Motor neuron (in vitro differentiated cells): ENCODE measurements at regions not wholly inside any gene's neighbourhood (a gene's known extent, or its start where the extent isn't known, plus 50 kb on each side); places are given as distances from the start of the nearest gene placed in this dataset.

Source experiments
- ATAC-seq, 8 experiments: fragments of 200-7000 bp; cut with Tn5 transposase; replicated peaks in 6 of 8; 2 replicates each; pipeline ENCODE4 v1.8.0; 2021; ENCODE audit warnings: mild to moderate bottlenecking in 8 of 8, moderate library complexity in 8 of 8
- H3K27ac ChIP-seq, 2 donors: fragments of 250-450 bp; sonication (Bioruptor Pico); 2 replicates each; pipeline ENCODE4 v1.9.0; 2021; ENCODE audit warnings: antibody characterized with exemption in 2 of 2, mild to moderate bottlenecking in 2 of 2, moderate library complexity in 1 of 2
- H3K4me1 ChIP-seq, 2 donors: fragments of 250-450 bp; sonication (Bioruptor Pico); replicated peaks in 1 of 2; 2 replicates each; pipeline ENCODE4 v1.6.1; 2021; ENCODE audit warnings: antibody characterized with exemption in 2 of 2, mild to moderate bottlenecking in 2 of 2, moderate library complexity in 1 of 2
- H3K4me3 ChIP-seq, 5 donors: fragments of 250-450 bp; sonication (Bioruptor Pico); 2 replicates each; pipeline ENCODE4 v1.9.0; 2021; ENCODE audit warnings: antibody characterized with exemption in 5 of 5, mild to moderate bottlenecking in 5 of 5, moderate library complexity in 4 of 5
- WGBS, 10 experiments: fragments of 450-650 bp; shearing (Covaris generic); methylation state at CpG; one replicate each; pipeline ENCODE4 v1.0.0; 2022; 5-methylcytosine and 5-hydroxymethylcytosine counted together
- in situ Hi-C, 9 experiments: fragments of 400-800 bp; cut with MboI; loops; one replicate each; pipeline ENCODE4 v1.15.0; 2021; ENCODE audit warnings: low sequenced_read_pairs in 9 of 9, low pct_unique_long_range_greater_than_20kb in 2 of 9; ENCODE audit not compliant: unreplicated experiment in 9 of 9

DNA sequence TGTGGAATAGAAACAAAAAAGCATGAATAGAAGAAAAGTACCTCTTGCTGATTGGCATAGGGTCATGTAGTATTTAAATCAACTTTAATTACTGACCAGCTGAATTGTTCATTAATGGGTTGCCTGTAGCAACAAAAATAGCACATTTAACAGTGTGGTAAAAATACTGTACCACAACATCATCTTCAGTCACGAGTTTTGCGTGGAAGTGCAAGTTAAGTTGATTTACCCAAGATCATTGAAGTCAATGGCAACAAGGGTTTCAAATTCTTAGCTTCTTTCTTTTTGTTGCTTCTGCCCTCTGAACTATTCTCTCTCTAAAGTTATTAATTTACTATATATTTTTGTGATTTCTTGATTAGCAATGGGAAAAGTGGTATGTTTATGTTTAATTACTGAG lies 526.6 kb downstream of the C4orf33 start:
- Histone ChIP-seq H3K4me3 (no peak overlapping the region), H3K4me1 (no peaks in the 10 kb centered on the region), H3K27ac (no peak overlapping the region)
- in situ Hi-C loops = no loop called here
- 7 to 100% (median 85%) methylated on average over 1 to 2 of the region's 2 CpGs; no CpG with 5 or more reads in 2 of the 10 experiments for WGBS, 10 experiments
- no peak for ATAC-seq

DNA sequence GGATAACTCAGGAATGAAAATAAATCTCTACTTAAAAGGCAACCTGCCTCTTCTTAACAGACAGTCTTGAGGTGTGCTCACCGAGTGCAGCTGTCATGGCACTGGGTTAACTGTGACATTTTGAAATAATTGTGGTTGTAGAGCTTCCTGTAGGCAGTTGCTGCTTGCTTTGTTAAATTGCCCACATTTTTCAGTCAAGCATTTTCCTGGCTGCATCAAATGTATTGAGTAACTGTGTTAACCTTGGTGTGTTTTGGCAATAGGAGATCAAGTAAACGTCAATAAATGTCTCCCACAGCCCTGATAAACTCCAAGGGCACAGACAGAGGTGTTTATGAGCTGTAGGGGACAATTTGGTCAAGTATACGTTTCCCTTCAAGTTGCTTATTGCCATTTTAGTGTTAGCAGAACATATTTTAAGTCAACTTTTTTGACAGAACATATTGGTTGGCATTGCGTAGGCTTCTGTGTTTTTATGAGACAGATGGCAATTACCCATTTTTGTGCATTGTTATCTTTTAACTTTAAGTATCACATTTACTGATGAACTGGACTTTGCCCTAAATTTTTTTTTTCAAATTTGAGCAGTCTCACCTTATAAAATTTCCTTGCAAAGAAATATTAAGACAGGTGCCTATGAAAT lies 527.4 kb downstream of the C4orf33 start:
- H3K4me1 ChIP-seq = no peaks in the 10 kb centered on the region
- 0 to 100% (median 60%) methylated on average over 1 to 3 of the region's 4 CpGs for WGBS, 10 experiments
- H3K4me3 ChIP-seq = no peak overlapping the region
- no peak overlapping the region for H3K27ac ChIP-seq
- in situ Hi-C loops = no loop called here
- ATAC-seq = no peak

DNA sequence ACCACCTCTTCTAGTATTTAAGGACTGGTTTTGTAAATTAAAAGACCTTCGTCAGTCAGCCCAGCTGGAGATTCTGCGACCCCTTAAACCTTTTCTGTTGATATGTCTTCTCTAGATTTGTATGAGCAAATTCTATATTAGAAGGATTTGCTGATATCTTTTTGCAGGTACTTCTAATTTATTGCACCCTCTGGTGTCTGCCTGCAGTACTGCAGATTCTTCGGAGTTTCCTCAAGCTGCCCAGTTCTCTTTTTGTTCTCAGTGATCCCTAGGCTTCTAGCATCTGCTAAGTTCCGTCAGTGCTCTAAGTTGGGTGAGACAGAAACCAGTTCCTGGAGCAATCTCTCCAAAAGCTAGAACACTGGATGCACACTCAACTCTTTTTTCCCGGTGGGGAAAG lies 545.2 kb downstream of the C4orf33 start:
- Histone ChIP-seq H3K27ac (no peak overlapping the region), H3K4me1 (no peaks in the 10 kb centered on the region), H3K4me3 (no peak overlapping the region)
- 0 to 84% (median 32%) methylated on average over 1 to 5 of the region's 5 CpGs for WGBS, 10 experiments
- ATAC-seq = peak in 2 of 8 experiments; percentile 28 to 44
- in situ Hi-C loops = loop anchor here in 2 of 9 experiments (10.0 to 25.0 kb wide), 2 partner anchors 254 to 276 kb away; no protein-coding TSS in a partner anchor

DNA sequence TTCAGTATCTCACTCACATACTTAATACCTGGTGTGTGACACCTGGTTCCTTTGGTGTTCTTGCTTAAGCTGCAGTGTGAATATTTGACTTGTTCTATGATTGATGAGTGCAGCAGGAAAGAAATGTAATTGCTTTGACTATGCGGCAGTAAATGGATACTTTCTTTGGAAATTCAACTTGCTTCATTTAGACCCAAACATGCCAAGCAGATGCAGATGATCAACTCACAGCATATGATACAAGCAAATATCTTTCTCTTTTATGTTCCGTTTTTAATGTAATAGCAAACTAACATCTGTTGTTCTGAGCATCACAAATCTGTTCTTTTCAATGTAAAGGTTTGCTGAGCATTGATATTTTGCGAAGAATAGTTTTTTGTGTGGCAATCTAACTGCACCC lies 549.5 kb downstream of the C4orf33 start:
- no peaks in the 10 kb centered on the region for H3K4me1 ChIP-seq
- no peak for ATAC-seq
- in situ Hi-C loops = loop anchor here in 2 of 9 experiments (10.0 to 25.0 kb wide), 2 partner anchors 258 to 281 kb away; no protein-coding TSS in a partner anchor
- WGBS, 10 experiments = 3 to 100% (median 65%) methylated on average over 1 to 3 of the region's 3 CpGs; no CpG with 5 or more reads in 2 of the 10 experiments
- H3K27ac ChIP-seq = no peak overlapping the region
- no peak overlapping the region for H3K4me3 ChIP-seq

DNA sequence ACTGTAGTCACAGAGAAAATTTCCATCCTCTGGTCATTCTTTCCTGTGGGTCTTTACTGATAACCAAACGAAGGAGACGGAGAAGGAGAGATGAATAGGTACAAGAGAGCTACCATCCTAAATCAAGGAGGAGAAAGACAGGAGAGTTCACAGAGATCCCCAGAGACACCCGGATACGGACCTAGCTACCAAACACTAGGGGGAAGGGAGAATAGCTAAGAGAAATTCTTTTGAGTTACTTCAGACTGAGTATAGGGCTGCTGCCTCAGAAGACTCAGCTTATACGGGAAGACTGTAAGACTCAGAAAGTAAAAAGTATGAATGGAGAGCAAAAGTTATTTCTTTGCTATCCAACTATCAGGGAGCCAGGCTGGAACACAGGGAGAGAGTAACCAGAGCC lies 572.1 kb downstream of the C4orf33 start:
- Histone ChIP-seq H3K4me1 (no peaks in the 10 kb centered on the region), H3K4me3 (no peak overlapping the region), H3K27ac (no peak overlapping the region)
- 0 to 100% (median 77%) methylated on average over 1 to 5 of the region's 5 CpGs; no CpG with 5 or more reads in 1 of the 10 experiments for WGBS, 10 experiments
- ATAC-seq = no peak
- in situ Hi-C loops = no loop called here

DNA sequence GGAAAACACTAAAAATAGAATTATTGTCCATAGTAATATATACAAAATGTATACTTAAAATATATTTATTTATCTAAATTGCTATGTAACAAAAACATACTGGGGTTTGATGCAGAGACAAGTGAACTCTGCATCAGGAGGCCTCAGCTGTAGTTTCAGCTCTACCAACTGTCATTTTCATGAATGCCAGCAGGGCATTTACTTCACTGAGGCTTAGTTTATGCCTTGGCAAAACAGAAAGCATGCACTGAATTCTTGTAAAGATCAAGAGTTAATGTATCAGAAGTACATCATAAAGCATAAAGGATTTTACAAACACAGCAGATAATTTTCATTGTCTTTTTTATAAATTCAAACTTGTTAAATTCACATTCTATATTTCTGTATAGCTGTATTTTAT lies 577.0 kb downstream of the C4orf33 start:
- H3K27ac ChIP-seq = no peak overlapping the region
- H3K4me3 ChIP-seq = no peak overlapping the region
- no peaks in the 10 kb centered on the region for H3K4me1 ChIP-seq
- in situ Hi-C loops = no loop called here
- ATAC-seq = no peak

DNA sequence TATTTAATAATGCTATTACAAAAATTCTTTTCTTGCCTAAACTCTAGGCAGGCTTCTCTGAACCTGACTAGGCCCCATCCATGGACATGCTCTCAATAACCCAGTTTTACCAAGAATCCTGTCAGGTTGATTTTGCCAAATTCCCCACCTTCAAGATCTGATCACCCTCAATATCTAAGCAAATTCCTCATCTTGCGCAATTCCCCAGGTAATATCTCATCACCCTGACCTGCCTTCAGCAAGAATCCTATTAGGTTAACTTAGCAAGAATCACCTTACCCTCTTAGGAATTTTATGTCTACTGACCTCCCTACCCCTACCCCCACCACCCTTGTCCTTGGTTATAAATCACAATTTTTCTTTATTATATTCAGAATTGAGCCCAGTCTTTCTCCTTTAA lies 579.1 kb downstream of the C4orf33 start:
- in situ Hi-C loops = no loop called here
- Histone ChIP-seq H3K4me3 (no peak overlapping the region), H3K4me1 (no peaks in the 10 kb centered on the region), H3K27ac (no peak overlapping the region)
- no peak for ATAC-seq
- WGBS, 10 experiments = 0 to 100% (median 92%) methylated on average over 1 of the region's 1 CpG; no CpG with 5 or more reads in 3 of the 10 experiments

DNA sequence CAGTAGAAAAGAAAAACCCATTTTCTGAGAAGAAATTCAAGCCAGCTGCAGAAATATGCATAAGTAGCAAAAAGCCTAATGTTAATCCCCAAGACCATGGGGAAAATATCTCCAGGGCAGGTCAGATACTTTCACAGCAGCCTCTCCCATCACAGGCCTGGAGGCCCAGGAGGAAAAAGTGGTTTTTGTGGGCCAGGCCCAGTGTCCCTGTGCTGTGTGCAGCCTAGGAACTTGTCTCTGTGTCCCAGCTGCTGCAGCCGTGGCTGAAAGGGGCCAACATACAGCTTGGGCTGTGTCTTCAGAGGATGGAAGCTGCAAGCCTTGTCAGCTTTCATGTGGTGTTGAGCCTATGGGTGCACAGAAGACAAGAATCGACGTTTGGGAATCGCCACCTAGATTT lies 581.0 kb downstream of the C4orf33 start:
- Histone ChIP-seq H3K4me3 (no peak overlapping the region), H3K27ac (no peak overlapping the region), H3K4me1 (no peaks in the 10 kb centered on the region)
- 0 to 100% (median 83%) methylated on average over 1 to 4 of the region's 4 CpGs; no CpG with 5 or more reads in 4 of the 10 experiments for WGBS, 10 experiments
- in situ Hi-C loops = no loop called here
- no peak for ATAC-seq

DNA sequence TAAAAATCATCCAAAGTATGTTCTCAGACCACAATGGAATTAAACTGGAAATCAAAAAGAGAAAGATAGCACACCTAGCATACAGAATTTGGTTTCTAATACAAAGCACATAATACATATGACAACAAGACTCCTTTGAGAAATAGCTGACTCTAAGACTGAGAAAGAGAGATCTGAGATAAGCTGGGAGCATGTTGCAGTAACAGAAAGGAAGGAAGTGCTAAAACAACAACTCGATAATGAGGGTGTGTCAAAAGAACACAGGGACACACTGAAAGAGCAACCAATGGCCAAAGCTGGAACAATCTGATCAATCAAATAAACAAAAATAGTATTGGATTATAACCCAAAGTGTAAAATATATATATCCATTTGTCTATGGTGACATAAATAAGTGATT lies 586.6 kb downstream of the C4orf33 start:
- ATAC-seq = no peak
- in situ Hi-C loops = no loop called here
- no peak overlapping the region for H3K4me3 ChIP-seq
- no peak overlapping the region for H3K27ac ChIP-seq
- 0 to 100% (median 50%) methylated on average over 1 of the region's 1 CpG; no CpG with 5 or more reads in 3 of the 10 experiments for WGBS, 10 experiments
- H3K4me1 ChIP-seq = no peaks in the 10 kb centered on the region

DNA sequence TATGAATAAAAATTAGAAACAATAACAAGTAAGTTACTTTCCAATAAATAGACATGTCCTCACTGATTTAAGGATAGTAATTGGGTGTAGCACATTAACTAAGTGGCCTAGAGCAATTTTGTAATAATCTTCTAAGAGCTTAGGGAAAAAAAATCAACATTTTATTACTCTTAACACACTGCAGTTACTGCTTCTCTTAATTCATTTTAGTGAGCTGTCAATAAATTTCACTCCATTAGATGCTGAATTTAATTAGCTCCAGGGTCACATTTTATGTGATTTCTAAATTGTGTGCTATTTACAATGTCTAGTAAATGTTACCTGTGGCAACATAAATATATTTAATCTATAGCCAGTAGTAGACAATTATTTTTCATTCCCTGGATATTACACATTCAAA lies 612.0 kb downstream of the C4orf33 start:
- in situ Hi-C loops = no loop called here
- peak in 3 of 8 experiments; percentile 20 to 76 (median 69) for ATAC-seq
- no peak overlapping the region for H3K4me3 ChIP-seq
- no peak overlapping the region for H3K27ac ChIP-seq
- H3K4me1 ChIP-seq = peaks cover 0 to 8% of the 10 kb centered on the region in 2 donors

DNA sequence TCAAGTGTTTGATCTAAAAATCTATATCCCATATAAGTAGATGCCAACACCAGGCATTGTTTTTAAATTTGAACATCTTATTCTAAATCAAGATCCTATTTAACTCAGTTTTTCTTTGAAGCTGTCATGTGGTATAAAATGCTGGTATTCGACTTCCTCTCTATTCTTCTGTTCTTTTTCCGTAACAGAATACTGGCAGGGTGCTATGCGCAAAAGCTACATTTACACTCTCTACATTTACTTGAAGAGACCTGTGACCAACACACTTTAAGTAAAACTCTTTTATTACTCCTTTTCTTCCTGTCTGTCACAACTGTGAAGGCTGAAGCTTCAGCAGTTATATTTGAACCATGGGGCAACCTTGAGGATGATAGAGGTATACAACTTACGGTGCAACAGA lies 612.8 kb downstream of the C4orf33 start:
- peaks cover 0 to 8% of the 10 kb centered on the region in 2 donors for H3K4me1 ChIP-seq
- ATAC-seq = no peak
- 10 to 100% (median 74%) methylated on average over 1 to 4 of the region's 4 CpGs; no CpG with 5 or more reads in 1 of the 10 experiments for WGBS, 10 experiments
- no peak overlapping the region for H3K27ac ChIP-seq
- no peak overlapping the region for H3K4me3 ChIP-seq
- in situ Hi-C loops = no loop called here

DNA sequence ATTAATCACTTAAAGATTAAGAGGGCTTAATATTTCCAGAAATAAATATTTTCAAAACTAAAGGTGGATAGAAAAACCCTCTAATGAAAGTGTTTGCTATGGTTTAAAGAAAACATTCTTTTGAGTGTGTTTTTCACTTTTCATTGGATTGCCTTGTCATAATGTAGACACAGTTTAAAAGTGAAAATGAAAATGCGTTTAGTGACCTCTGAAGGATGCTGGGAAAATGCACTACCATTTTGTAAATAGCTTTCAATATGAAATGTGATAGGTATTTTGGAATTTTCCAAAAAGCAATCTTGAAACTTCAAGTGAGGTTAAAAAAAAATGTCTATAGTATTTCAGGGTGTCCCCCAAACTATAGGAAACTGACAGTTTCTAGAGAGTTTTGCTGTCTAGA lies 642.2 kb downstream of the C4orf33 start:
- no peaks in the 10 kb centered on the region for H3K4me1 ChIP-seq
- no peak for ATAC-seq
- 0 to 100% (median 49%) methylated on average over 1 of the region's 1 CpG; no CpG with 5 or more reads in 2 of the 10 experiments for WGBS, 10 experiments
- no peak overlapping the region for H3K27ac ChIP-seq
- in situ Hi-C loops = no loop called here
- H3K4me3 ChIP-seq = no peak overlapping the region

DNA sequence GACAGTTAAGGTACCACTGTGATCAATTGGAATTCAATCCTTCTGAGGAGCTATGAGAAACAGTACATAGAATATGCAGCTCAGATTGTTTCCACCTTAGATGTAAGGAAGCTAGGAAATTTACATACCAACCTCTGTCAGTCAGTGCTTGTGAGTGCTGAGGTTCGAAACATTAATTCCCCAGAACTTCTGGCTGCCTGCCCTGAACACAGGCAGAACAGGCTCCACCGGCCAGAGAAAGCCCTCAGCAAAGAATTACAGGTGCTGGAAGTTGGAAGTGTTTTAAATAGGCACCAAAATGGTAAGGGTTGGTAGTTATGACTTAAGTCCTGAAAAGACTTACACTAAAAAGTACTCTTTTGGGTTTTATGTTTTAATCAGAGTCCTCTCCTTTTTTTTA lies 651.8 kb downstream of the C4orf33 start:
- 0 to 100% (median 44%) methylated on average over 1 to 2 of the region's 2 CpGs; no CpG with 5 or more reads in 3 of the 10 experiments for WGBS, 10 experiments
- Histone ChIP-seq H3K4me3 (no peak overlapping the region), H3K27ac (no peak overlapping the region), H3K4me1 (no peaks in the 10 kb centered on the region)
- in situ Hi-C loops = no loop called here
- no peak for ATAC-seq

DNA sequence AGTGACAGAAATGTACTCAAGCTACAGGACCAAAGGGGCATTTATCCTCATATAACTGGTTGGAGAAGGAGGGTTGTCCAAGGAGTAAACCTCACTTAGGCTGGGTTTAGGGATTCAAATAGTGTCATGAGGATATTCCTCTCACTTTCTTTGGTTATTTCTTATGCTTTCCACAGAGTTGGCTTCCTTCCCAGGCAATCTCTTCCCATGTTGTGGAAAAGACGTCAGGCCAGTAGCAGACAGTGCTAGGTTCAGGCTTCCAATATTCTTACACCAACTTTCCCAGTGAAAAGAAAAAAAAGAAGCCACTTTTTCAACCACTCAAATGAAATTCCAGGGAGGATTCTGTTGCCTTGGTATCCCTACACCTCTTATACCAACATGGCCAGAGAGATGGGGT lies 653.0 kb downstream of the C4orf33 start:
- Histone ChIP-seq H3K27ac (no peak overlapping the region), H3K4me1 (no peaks in the 10 kb centered on the region), H3K4me3 (no peak overlapping the region)
- 0 to 83% (median 35%) methylated on average over 1 of the region's 1 CpG; no CpG with 5 or more reads in 4 of the 10 experiments for WGBS, 10 experiments
- in situ Hi-C loops = no loop called here
- no peak for ATAC-seq
